Right renal pelvis (tissue), 4 donors: ENCODE measurements at regions not wholly inside any gene's neighbourhood (a gene's known extent, or its start where the extent isn't known, plus 50 kb on each side); places are given as distances from the start of the nearest gene placed in this dataset.

ENCODE experiments used
- DNase-seq, 4 donors: peaks; one replicate each; pipeline ENCODE4 v3.0.0-alpha.2; 2013; ENCODE audit warnings: low read depth in 4 of 4, low spot score in 3 of 4, missing footprints in 1 of 4

- DNase-seq: no peak
Measured at GRCh38 chr9:79902825-79903600, 331.2 kb downstream of the TLE4 start.

- no peak for DNase-seq
Measured at GRCh38 chr9:79900754-79901153, 329.0 kb downstream of the TLE4 start.

GRCh38 chr9:79896390-79896980, 324.7 kb downstream of the TLE4 start:
- DNase-seq: no peak

GRCh38 chr9:79895232-79895631, 323.5 kb downstream of the TLE4 start:
- peak; percentile 8 to 36 (median 19) for DNase-seq

- no peak for DNase-seq
Measured at GRCh38 chr9:79889369-79889768, 317.6 kb downstream of the TLE4 start.

GRCh38 chr9:79885093-79885857, 313.5 kb downstream of the TLE4 start:
- no peak for DNase-seq

- no peak for DNase-seq
Measured at GRCh38 chr9:79884546-79884945, 312.8 kb downstream of the TLE4 start.

GRCh38 chr9:79883073-79883645, 311.4 kb downstream of the TLE4 start:
- no peak for DNase-seq

GRCh38 chr9:79880626-79881025, 308.9 kb downstream of the TLE4 start:
- no peak for DNase-seq

- no peak for DNase-seq
Measured at GRCh38 chr9:79877943-79878602, 306.3 kb downstream of the TLE4 start.

GRCh38 chr9:79868567-79869189, 296.9 kb downstream of the TLE4 start:
- no peak for DNase-seq

- DNase-seq: no peak
Measured at GRCh38 chr9:79862921-79863890, 291.4 kb downstream of the TLE4 start.

- DNase-seq: no peak
Measured at GRCh38 chr9:79858508-79858907, 286.7 kb downstream of the TLE4 start.

GRCh38 chr9:79857188-79857587, 285.4 kb downstream of the TLE4 start:
- no peak for DNase-seq

- no peak for DNase-seq
Measured at GRCh38 chr9:79847074-79847473, 275.3 kb downstream of the TLE4 start.

GRCh38 chr9:79829566-79830302, 258.0 kb downstream of the TLE4 start:
- DNase-seq: no peak

GRCh38 chr9:79824265-79824664, 252.5 kb downstream of the TLE4 start:
- no peak for DNase-seq

GRCh38 chr9:79817438-79818004, 245.8 kb downstream of the TLE4 start:
- DNase-seq: no peak
